PC-3 (cell line): ENCODE measurements at regions not wholly inside any gene's neighbourhood (a gene's known extent, or its start where the extent isn't known, plus 50 kb on each side); places are given as distances from the start of the nearest gene placed in this dataset.

ENCODE experiments used
- ATAC-seq: fragments of 200-7000 bp; cut with Tn5 transposase; 2 replicates; pipeline ENCODE4 v1.9.1; 2020; ENCODE audit warnings: mild to moderate bottlenecking, moderate library complexity
- BruUV-seq: library from RNA; stranded (reverse); fragments of 400-500 nt; replicated peaks from 2 replicates; lab custom pipeline; 2021; lab: Mats Ljungman, UMichigan
- CTCF ChIA-PET: fragments of 300-600 bp; sonication (Branson Sonifier 250); formaldehyde crosslinking; loops from one replicate; lab custom pipeline; 2022; ENCODE audit warnings: antibody characterized with exemption; lab: Charles Lee
- POLR2A ChIA-PET: fragments of 300-600 bp; sonication (Branson Sonifier 250); formaldehyde crosslinking; loops from one replicate; lab custom pipeline; 2022; ENCODE audit warnings: antibody characterized with exemption; ENCODE audit not compliant: unreplicated experiment; lab: Charles Lee
- DNase-seq: peaks from one replicate; pipeline ENCODE4 v3.0.0-alpha.2; 2015
- H2AFZ ChIP-seq: fragments of 300-600 bp; sonication (generic); 2 replicates; pipeline ENCODE4 v1.6.0; 2016; ENCODE audit warnings: antibody characterized with exemption, low read length
- H3F3A ChIP-seq: fragments of 300-600 bp; sonication (generic); one replicate; pipeline ENCODE4 v1.6.0; 2017; ENCODE audit warnings: antibody characterized with exemption, low read length, control low read depth, mild to moderate bottlenecking; ENCODE audit not compliant: unreplicated experiment
- H3K27ac ChIP-seq: fragments of 300-600 bp; sonication (generic); 2 replicates; pipeline ENCODE4 v1.5.1; 2016; ENCODE audit warnings: mild to moderate bottlenecking, low read length
- H3K27me3 ChIP-seq: fragments of 300-600 bp; sonication (generic); 2 replicates; pipeline ENCODE4 v1.6.1; 2016; ENCODE audit warnings: low read length, mixed read lengths
- H3K36me3 ChIP-seq: fragments of 300-600 bp; sonication (generic); 2 replicates; pipeline ENCODE4 v1.6.1; 2016; ENCODE audit warnings: low read depth, mixed run types, low read length, mixed read lengths
- H3K4me1 ChIP-seq: fragments of 300-600 bp; sonication (generic); 2 replicates; pipeline ENCODE4 v1.5.1; 2016; ENCODE audit warnings: low read length; ENCODE audit not compliant: insufficient read depth
- H3K4me2 ChIP-seq: fragments of 300-600 bp; sonication (generic); 2 replicates; pipeline ENCODE4 v1.6.0; 2016; ENCODE audit warnings: low read length
- H3K4me3 ChIP-seq: fragments of 300-600 bp; sonication (generic); 2 replicates; pipeline ENCODE4 v1.5.1; 2016; ENCODE audit warnings: mild to moderate bottlenecking, low read length, mixed read lengths
- H3K79me2 ChIP-seq: fragments of 300-600 bp; sonication (generic); 2 replicates; pipeline ENCODE4 v1.6.1; 2017; ENCODE audit warnings: low read length, mixed read lengths
- H3K9ac ChIP-seq: fragments of 300-600 bp; sonication (generic); 2 replicates; pipeline ENCODE4 v1.6.0; 2016; ENCODE audit warnings: mild to moderate bottlenecking, low read length
- H3K9me2 ChIP-seq: fragments of 300-600 bp; sonication (generic); replicated peaks from 2 replicates; pipeline ENCODE4 v1.6.1; 2016; ENCODE audit warnings: mixed run types, low read length, mixed read lengths
- H3K9me3 ChIP-seq: fragments of 300-600 bp; sonication (generic); 2 replicates; pipeline ENCODE4 v1.6.1; 2016; ENCODE audit warnings: low read length, mixed read lengths
- H4K20me1 ChIP-seq: fragments of 300-600 bp; sonication (generic); 2 replicates; pipeline ENCODE4 v1.6.1; 2016; ENCODE audit warnings: low read length, mixed read lengths
- CTCF ChIP-seq: fragments of 300-600 bp; sonication (generic); conservative IDR thresholded peaks from 2 replicates; pipeline ENCODE4 v1.5.1; 2017; ENCODE audit warnings: antibody characterized with exemption, low read depth, mild to moderate bottlenecking, low read length
- EZH2 ChIP-seq: fragments of 300-600 bp; sonication (generic); IDR thresholded peaks from one replicate; pipeline ENCODE4 v1.6.1; 2017; ENCODE audit warnings: antibody characterized with exemption, mild to moderate bottlenecking, low read length; ENCODE audit not compliant: unreplicated experiment
- EZH2phosphoT487 ChIP-seq: fragments of 300-600 bp; sonication (generic); IDR thresholded peaks from 2 replicates; pipeline ENCODE4 v1.6.1; 2018; ENCODE audit warnings: mild to moderate bottlenecking, antibody characterized with exemption, low read length, borderline replicate concordance
- intact Hi-C: fragments of 100-400 bp; cut with micrococcal nuclease; formaldehyde crosslinking; loops from 2 replicates; pipeline ENCODE4 v1.9.0; 2023

GRCh38 chr14:28673056-28673455 lies 93.5 kb upstream of the FOXG1 start:
- CTCF ChIA-PET: no interaction called here
- no TSS peak for BruUV-seq
- Histone ChIP-seq H3K27ac (no peak overlapping the region), H3K9ac (no peak overlapping the region), H3K9me3 (no peaks in the 10 kb centered on the region), H4K20me1 (no peaks in the 10 kb centered on the region), H3K79me2 (no peaks in the 10 kb centered on the region), H3K27me3 (no peaks in the 10 kb centered on the region), H3F3A (no peaks in the 10 kb centered on the region), H3K4me1 (peaks cover 52% of the 10 kb centered on the region), H3K9me2 (no peaks in the 10 kb centered on the region), H3K36me3 (no peaks in the 10 kb centered on the region), H3K4me2 (0 out of 2 replicates have a peak overlapping the region, but pooled peaks have one; percentile 35), H3K4me3 (no peak overlapping the region), H2AFZ (no peak overlapping the region)
- TF ChIP-seq EZH2phosphoT487 (no peak), CTCF (no peak), EZH2 (no peak)
- POLR2A ChIA-PET: no interaction called here
- ATAC-seq (no peak), DNase-seq (peak; percentile 65)
- intact Hi-C loops: no loop called here

- Histone ChIP-seq H3K36me3 (no peaks in the 10 kb centered on the region), H3K4me3 (peak overlapping the region; percentile 13; the same call in 1 of the 2 replicates), H2AFZ (no peak overlapping the region), H3K9ac (peak overlapping the region; percentile 27; the same call in 1 of the 2 replicates), H3K27ac (peak overlapping the region; percentile 76), H4K20me1 (no peaks in the 10 kb centered on the region), H3K9me3 (no peaks in the 10 kb centered on the region), H3K9me2 (no peaks in the 10 kb centered on the region), H3K4me2 (peak overlapping the region; percentile 66), H3K79me2 (no peaks in the 10 kb centered on the region), H3K27me3 (no peaks in the 10 kb centered on the region), H3F3A (no peaks in the 10 kb centered on the region), H3K4me1 (peaks cover 58% of the 10 kb centered on the region)
- no TSS peak for BruUV-seq
- intact Hi-C loops: loop anchor here (1.0 to 5.0 kb wide), 3 partner anchors 23 to 541 kb away; no protein-coding TSS in a partner anchor
- CTCF ChIA-PET: interaction anchor here (0.6 kb wide), 1 partner anchor 34 kb away, joined by 4 read pairs; no protein-coding TSS in a partner anchor
- DNase-seq (peak; percentile 98), ATAC-seq (peak; percentile 96)
- POLR2A ChIA-PET: interaction anchor here (0.6 kb wide), 1 partner anchor 59 kb away, joined by 4 read pairs; no protein-coding TSS in a partner anchor
- TF ChIP-seq CTCF: no peak
- no peak for TF ChIP-seq EZH2
- TF ChIP-seq EZH2phosphoT487: no peak
Observed at GRCh38 chr14:28676479-28676878, 90.1 kb upstream of the FOXG1 start.

- Histone ChIP-seq H3K27me3 (no peaks in the 10 kb centered on the region), H4K20me1 (no peaks in the 10 kb centered on the region), H3K4me2 (peak overlapping the region; percentile 55), H3F3A (no peaks in the 10 kb centered on the region), H3K9ac (peak overlapping the region; percentile 11; the same call in 1 of the 2 replicates), H3K9me3 (no peaks in the 10 kb centered on the region), H2AFZ (no peak overlapping the region), H3K4me1 (peaks cover 49% of the 10 kb centered on the region), H3K4me3 (no peak overlapping the region), H3K27ac (peak overlapping the region; percentile 74), H3K36me3 (no peaks in the 10 kb centered on the region), H3K9me2 (no peaks in the 10 kb centered on the region), H3K79me2 (no peaks in the 10 kb centered on the region)
- POLR2A ChIA-PET: no interaction called here
- CTCF ChIA-PET: interaction anchor here (0.6 kb wide), 1 partner anchor 825 kb away, joined by 3 read pairs; no protein-coding TSS in a partner anchor
- BruUV-seq: no TSS peak
- intact Hi-C loops: loop anchor here (2.0 to 5.0 kb wide), 2 partner anchors 65 to 540 kb away; no protein-coding TSS in a partner anchor
- TF ChIP-seq EZH2phosphoT487: no peak
- TF ChIP-seq CTCF: no peak
- no peak for TF ChIP-seq EZH2
- ATAC-seq (no peak), DNase-seq (peak; percentile 42)
Observed at GRCh38 chr14:28677381-28677780, 89.2 kb upstream of the FOXG1 start.
